ENCODE measurements at regions not wholly inside any gene's neighbourhood (a gene's known extent, or its start where the extent isn't known, plus 50 kb on each side); places are given as distances from the start of the nearest gene placed in this dataset.
"Not testable (repeated sequence)": the region's sequence is repeated elsewhere in the genome, so short reads cannot be mapped to it uniquely, and the experiment has no call there.

DNA sequence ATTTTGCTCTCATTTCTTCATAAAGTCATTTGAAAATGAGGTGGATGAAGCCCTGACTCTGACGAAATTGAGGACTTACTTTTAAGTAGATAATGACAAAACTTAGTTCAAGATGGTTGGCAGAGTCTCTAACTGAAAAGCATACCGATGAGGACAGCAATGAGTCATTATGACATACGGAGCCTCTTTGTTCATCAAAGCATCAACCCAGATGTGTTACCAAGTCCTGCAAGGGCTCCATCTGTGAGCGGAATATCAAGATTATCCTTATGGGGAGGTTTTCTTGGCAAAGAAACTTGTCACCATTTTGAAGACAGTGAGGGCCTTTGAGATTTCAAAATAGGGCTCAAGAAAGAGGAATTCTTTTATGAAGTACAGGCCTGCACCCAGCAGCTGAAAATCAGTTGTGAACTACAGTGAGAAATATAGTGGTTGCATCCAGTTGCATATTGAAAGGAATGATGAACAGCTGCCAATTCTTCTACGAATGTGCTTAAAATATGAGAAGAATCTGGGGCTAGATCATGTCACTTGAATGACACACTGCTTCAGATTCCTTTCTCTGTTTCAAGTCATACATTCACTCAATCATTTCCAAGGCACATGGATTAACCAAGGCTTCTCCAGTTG is 86.6 kb upstream of the SLC24A2 start:
- DNase-seq (ENCODE audit: low read depth): peak; percentile 46

DNA sequence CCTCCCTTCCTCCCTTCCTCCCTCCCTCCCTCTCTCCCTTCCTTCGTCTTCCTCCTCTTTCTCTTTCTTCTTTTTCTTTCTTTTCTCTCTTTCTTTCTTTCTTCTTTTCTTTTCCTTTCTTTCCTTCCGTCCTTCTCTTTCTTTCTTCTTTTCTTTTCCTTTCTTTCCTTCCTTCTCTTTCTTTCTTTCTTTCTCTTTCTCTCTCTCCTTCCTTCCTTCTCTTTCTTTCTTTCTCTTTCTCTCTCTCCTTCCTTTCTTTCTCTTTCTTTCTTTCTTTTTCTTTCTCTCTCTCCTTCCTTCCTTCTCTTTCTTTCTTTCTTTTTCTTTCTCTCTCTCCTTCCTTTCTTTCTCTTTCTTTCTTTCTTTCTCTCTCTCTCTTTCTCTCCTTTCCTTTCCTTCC is 84.4 kb upstream of the SLC24A2 start:
- DNase-seq (ENCODE audit: low read depth): not testable (repeated sequence)

- no peak for DNase-seq (ENCODE audit: low read depth)
Measured at GRCh38 chr9:19870988-19871387, 82.2 kb upstream of the SLC24A2 start.

GRCh38 chr9:19840953-19841352 is 52.1 kb upstream of the SLC24A2 start:
- no peak for DNase-seq (ENCODE audit: low read depth)
